Choroid plexus epithelial cell (primary cell): ENCODE measurements at regions not wholly inside any gene's neighbourhood (a gene's known extent, or its start where the extent isn't known, plus 50 kb on each side); places are given as distances from the start of the nearest gene placed in this dataset.

Source experiments
- DNase-seq: peaks from one replicate; pipeline ENCODE4 v3.0.0-alpha.2; 2010; ENCODE audit warnings: low read depth
- H3K4me3 ChIP-seq: 2 replicates; pipeline ENCODE4 v1.5.1; 2011; ENCODE audit warnings: low read depth, mild to moderate bottlenecking, control low read depth, low read length, moderate library complexity
- TF ChIP-seq, protein P1 (sequence below): conservative IDR thresholded peaks from 2 replicates; pipeline ENCODE4 v1.5.1; 2011; ENCODE audit warnings: low read depth, mild to moderate bottlenecking, control low read depth, inconsistent platforms, low read length, moderate library complexity

DNA sequence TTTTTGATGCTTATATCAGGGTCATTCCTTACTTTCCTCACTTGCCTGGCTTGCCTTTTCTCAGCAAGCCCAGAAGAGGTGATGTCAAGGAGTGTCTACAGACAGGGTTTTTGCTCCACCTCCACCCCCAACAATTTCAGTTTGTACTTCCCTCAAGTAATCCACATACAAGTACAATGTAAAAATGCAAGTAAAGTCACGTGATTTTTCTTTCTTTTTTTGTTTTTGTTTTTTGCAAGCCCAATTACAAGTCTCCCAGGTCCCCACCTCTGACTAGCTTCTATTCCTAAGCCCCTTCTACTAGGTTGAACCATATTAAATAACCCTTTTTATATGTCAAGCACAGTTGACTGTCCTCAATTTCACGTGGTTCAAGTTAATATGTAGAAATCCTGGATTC, 579.6 kb downstream of the DIAPH3 start:
- TF ChIP-seq, protein P1, sequence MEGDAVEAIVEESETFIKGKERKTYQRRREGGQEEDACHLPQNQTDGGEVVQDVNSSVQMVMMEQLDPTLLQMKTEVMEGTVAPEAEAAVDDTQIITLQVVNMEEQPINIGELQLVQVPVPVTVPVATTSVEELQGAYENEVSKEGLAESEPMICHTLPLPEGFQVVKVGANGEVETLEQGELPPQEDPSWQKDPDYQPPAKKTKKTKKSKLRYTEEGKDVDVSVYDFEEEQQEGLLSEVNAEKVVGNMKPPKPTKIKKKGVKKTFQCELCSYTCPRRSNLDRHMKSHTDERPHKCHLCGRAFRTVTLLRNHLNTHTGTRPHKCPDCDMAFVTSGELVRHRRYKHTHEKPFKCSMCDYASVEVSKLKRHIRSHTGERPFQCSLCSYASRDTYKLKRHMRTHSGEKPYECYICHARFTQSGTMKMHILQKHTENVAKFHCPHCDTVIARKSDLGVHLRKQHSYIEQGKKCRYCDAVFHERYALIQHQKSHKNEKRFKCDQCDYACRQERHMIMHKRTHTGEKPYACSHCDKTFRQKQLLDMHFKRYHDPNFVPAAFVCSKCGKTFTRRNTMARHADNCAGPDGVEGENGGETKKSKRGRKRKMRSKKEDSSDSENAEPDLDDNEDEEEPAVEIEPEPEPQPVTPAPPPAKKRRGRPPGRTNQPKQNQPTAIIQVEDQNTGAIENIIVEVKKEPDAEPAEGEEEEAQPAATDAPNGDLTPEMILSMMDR, result no peak
- DNase-seq, result no peak
- H3K4me3 ChIP-seq, result no peak overlapping the region

DNA sequence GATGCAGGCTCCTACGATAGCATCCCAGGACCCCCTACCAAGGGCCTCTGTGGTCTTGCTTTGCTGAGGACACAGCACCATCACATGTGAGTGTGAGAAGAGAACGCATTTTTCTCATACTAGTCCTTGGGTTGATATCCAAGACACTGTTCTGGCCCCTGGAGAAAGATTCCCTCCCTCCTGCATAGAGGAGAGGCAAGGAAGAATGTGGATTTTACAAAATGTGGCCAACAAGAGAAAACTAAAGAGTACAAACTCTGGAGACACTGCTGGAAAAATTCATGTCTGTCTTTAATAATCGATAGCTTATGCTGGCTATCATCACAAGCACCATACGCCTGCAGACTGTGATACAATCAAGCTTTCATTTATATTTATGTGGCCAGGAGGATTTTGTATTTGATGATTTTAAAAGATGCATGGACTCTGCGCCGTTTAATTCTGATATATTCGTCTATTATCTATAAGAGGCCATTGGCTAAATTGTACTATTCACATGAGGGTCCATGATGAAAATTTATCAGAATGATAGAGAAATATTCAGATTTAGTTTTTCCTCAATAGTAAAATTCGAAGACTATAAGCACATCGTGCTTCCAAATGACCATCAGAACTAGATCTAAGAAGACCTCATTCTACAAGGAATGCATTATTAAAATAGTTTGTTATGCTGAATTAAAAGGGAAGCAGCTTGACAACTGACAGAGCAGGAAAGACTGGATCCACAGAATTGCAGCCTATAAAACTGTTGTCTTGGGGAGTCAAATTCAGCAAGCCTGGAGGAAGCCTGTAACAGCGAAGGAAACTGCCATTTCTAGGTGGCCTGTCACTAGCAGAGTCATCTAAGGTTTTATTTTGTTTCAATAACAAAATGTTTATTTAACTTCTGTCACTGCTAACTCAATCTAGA, 578.7 kb downstream of the DIAPH3 start:
- no peak overlapping the region for H3K4me3 ChIP-seq
- DNase-seq, result no peak
- TF ChIP-seq, protein P1, result no peak

DNA sequence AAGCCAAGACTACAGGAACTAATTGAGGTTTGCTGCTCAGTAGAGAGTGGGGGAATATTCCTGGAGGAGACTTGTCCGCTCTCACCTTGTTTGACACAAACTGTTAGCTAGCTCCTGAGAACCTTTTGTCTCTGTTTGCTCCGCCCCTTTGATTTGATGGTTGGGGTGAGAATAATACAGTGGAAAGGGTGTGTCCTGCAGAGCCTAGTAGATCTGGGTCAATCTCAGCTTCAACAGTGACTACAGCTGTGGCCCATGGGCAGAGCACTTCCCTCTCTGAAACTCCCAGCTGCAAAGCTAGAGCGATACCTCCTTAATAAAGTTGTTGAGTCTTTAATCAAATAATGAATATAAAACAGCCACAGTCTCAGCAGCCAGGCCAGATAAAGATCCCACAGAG, 576.7 kb downstream of the DIAPH3 start:
- TF ChIP-seq, protein P1, result no peak
- DNase-seq, result no peak
- H3K4me3 ChIP-seq, result no peak overlapping the region

DNA sequence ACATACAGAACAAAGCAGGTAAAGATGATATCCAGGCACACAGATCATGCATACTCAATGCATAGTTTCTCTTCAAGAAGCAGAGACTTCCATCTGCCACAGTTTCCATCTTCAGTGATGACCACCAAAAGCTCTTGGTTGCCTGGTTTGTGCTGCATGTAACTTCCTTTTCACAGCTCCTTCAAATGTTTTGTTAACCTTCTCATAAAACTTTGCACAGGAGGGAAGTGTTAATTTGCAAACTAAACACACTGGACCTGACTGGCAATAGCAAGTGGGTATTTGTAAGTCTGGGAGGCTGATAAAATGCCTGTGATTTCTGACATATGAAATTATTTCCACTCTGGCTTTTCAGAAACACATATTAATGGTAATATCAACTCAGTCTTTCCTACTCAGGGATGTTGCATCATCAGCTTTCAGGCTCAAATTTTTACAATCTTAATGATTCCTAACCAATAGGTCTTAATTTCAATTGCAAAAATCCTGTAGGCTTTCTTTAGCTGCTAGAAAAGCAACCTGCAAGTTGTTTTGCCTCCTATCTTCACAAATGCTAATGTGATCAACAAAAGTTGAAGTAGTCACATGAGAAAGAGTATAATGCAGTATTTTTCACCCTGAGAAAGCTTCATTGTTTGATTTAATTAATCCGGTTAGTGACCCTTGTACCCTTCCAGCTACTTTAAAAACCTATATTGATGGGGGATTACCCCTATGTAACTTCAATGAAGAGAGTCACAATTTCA, 575.6 kb downstream of the DIAPH3 start:
- no peak for DNase-seq
- TF ChIP-seq, protein P1, result no peak
- no peak overlapping the region for H3K4me3 ChIP-seq

DNA sequence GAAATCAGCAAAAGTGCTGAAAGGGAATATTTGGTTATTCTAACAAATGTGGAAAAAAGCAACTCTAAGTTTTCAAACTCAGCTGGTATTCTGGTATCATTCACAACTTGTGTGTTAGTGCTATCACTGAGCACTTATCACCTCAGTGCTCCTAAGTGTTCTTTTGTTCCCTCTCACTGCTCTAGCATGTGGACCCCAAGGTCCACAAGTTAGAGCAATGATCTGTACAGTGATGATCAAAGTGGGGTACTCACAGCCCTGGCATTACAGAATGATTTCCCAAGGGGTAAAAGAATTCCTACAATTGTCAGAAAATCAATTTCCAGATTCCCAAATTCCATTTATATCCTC, 575.0 kb downstream of the DIAPH3 start:
- H3K4me3 ChIP-seq, result no peak overlapping the region
- no peak for DNase-seq
- TF ChIP-seq, protein P1, result no peak

DNA sequence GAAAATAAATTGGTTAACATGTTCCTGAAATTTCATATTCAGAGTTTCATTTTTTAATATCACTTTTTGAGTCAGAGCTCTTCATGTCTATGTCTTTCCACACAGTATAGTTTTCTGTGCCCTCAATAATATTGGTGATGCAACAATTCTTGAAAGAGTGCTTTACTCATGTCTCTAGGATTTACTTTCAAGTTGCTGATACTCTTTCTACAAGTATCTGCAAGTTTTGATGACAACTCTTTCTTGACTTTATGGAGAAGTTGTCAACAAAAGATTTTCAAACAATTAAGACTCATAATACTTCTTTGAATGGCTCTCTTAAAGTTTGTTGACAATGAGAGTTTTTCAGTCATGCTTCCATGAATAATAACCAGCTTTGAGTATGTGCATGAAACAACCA, 561.7 kb downstream of the DIAPH3 start:
- TF ChIP-seq, protein P1, result no peak
- peak; percentile 3 for DNase-seq

More for the DNA sequence above, 561.7 kb downstream of the DIAPH3 start:
- no peak overlapping the region for H3K4me3 ChIP-seq
